OCI-LY3 (cell line): ENCODE measurements at regions not wholly inside any gene's neighbourhood (a gene's known extent, or its start where the extent isn't known, plus 50 kb on each side); places are given as distances from the start of the nearest gene placed in this dataset.

Source experiments
- H2AFZ ChIP-seq: fragments of 200-600, 300-600 bp; shearing (Covaris generic); 2 replicates; pipeline ENCODE4 v1.6.0; 2014; ENCODE audit warnings: antibody characterized with exemption, low read depth, low read length
- H3K27ac ChIP-seq: fragments of 200-600, 300-600 bp; sonication (generic); 2 replicates; pipeline ENCODE4 v1.5.1; 2014; ENCODE audit warnings: mild to moderate bottlenecking, low read length, moderate library complexity, mixed read lengths
- H3K27me3 ChIP-seq: fragments of 200-600, 300-600 bp; sonication (generic); 2 replicates; pipeline ENCODE4 v1.6.1; 2014; ENCODE audit warnings: low read depth, low read length, mixed read lengths
- H3K36me3 ChIP-seq: fragments of 200-600, 300-600 bp; sonication (generic); replicated peaks from 2 replicates; pipeline ENCODE3; 2014; ENCODE audit warnings: low read depth, low read length, mixed read lengths
- H3K4me1 ChIP-seq: fragments of 300-600, 200-600 bp; sonication (generic); 2 replicates; pipeline ENCODE4 v1.6.1; 2014; ENCODE audit warnings: low read length, mixed read lengths
- H3K4me2 ChIP-seq: fragments of 200-600, 300-600 bp; sonication (generic); 2 replicates; pipeline ENCODE4 v1.6.1; 2014; ENCODE audit warnings: low read length, mixed read lengths
- H3K4me3 ChIP-seq: fragments of 300-600, 200-600 bp; sonication (generic); 2 replicates; pipeline ENCODE4 v1.5.1; 2014; ENCODE audit warnings: antibody characterized with exemption, mild to moderate bottlenecking, low read length, moderate library complexity
- H3K79me2 ChIP-seq: fragments of 300-600, 200-600 bp; shearing (Covaris generic); 2 replicates; pipeline ENCODE4 v1.6.1; 2014; ENCODE audit warnings: mild to moderate bottlenecking, low read length, mixed read lengths
- H3K9ac ChIP-seq: fragments of 300-600, 200-600 bp; shearing (Covaris generic); 2 replicates; pipeline ENCODE4 v1.6.0; 2014; ENCODE audit warnings: mild to moderate bottlenecking, low read length, moderate library complexity
- H3K9me3 ChIP-seq: fragments of 200-600, 300-600 bp; shearing (Covaris generic); 2 replicates; pipeline ENCODE4 v1.6.1; 2014; ENCODE audit warnings: low read length, mixed read lengths; ENCODE audit not compliant: insufficient read depth
- H4K20me1 ChIP-seq: fragments of 200-600, 300-600 bp; sonication (generic); 2 replicates; pipeline ENCODE4 v1.6.1; 2016; ENCODE audit warnings: low read length, mixed read lengths; ENCODE audit not compliant: insufficient read depth
- CTCF ChIP-seq: fragments of 200-600, 300-600 bp; sonication (generic); IDR thresholded peaks from 2 replicates; pipeline ENCODE4 v1.5.1; 2014; ENCODE audit warnings: antibody characterized with exemption, low read length, low read depth
- EZH2phosphoT487 ChIP-seq: fragments of 200-600 bp; shearing (Covaris generic); IDR thresholded peaks from 2 replicates; pipeline ENCODE4 v1.6.1; 2018; ENCODE audit warnings: antibody characterized with exemption, mixed run types, low read depth

GRCh38 chr12:67533159-67533558, 115.4 kb upstream of the DYRK2 start:
- Histone ChIP-seq H3K4me3 (no peak overlapping the region), H3K79me2 (no peaks in the 10 kb centered on the region), H2AFZ (no peak overlapping the region), H3K27me3 (peaks cover 3% of the 10 kb centered on the region; the same call in 1 of the 2 replicates), H4K20me1 (no peaks in the 10 kb centered on the region), H3K36me3 (no peaks in the 10 kb centered on the region), H3K4me1 (peaks cover under 1% of the 10 kb centered on the region; the same call in 1 of the 2 replicates), H3K9me3 (no peaks in the 10 kb centered on the region), H3K27ac (no peak overlapping the region), H3K9ac (no peak overlapping the region), H3K4me2 (no peak overlapping the region)
- TF ChIP-seq EZH2phosphoT487: no peak
- TF ChIP-seq CTCF: no peak

DNA sequence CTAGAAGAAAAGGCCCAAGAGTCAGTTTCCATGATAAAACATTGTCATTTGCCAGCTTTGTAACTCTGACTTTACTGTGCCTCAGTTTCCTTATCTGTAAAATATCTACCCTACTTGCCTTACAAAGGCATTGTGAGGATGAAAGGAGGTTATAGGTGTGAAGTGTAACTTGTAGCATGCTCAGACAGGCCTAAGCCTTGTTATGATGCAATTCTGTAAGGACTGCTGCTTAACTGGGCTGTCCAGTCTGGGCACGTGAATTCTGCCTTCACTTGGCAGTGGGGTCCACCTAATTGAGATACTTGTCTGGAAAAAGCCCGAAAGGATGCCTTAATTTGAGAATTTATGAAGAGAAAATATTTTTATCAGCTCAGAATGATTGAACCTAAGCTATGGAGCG, 114.5 kb upstream of the DYRK2 start:
- H3K27ac ChIP-seq: no peak overlapping the region
- H3K4me2 ChIP-seq: no peak overlapping the region
- no peaks in the 10 kb centered on the region for H3K9me3 ChIP-seq
- H2AFZ ChIP-seq: no peak overlapping the region
- no peaks in the 10 kb centered on the region for H3K36me3 ChIP-seq
- no peak overlapping the region for H3K4me3 ChIP-seq
- no peak overlapping the region for H3K9ac ChIP-seq
- peaks cover 3% of the 10 kb centered on the region; the same call in 1 of the 2 replicates for H3K27me3 ChIP-seq
- no peaks in the 10 kb centered on the region for H3K4me1 ChIP-seq
- H4K20me1 ChIP-seq: no peaks in the 10 kb centered on the region
- no peaks in the 10 kb centered on the region for H3K79me2 ChIP-seq
- TF ChIP-seq CTCF (no peak), EZH2phosphoT487 (no peak)

GRCh38 chr12:67534681-67535080, 113.9 kb upstream of the DYRK2 start:
- no peak overlapping the region for H3K4me2 ChIP-seq
- no peaks in the 10 kb centered on the region for H4K20me1 ChIP-seq
- H3K4me1 ChIP-seq: no peaks in the 10 kb centered on the region
- H3K27me3 ChIP-seq: peaks cover 3% of the 10 kb centered on the region
- no peak overlapping the region for H2AFZ ChIP-seq
- H3K9ac ChIP-seq: no peak overlapping the region
- TF ChIP-seq CTCF (no peak), EZH2phosphoT487 (no peak)
- no peaks in the 10 kb centered on the region for H3K79me2 ChIP-seq
- H3K36me3 ChIP-seq: no peaks in the 10 kb centered on the region
- H3K4me3 ChIP-seq: no peak overlapping the region
- no peaks in the 10 kb centered on the region for H3K9me3 ChIP-seq
- H3K27ac ChIP-seq: no peak overlapping the region

DNA sequence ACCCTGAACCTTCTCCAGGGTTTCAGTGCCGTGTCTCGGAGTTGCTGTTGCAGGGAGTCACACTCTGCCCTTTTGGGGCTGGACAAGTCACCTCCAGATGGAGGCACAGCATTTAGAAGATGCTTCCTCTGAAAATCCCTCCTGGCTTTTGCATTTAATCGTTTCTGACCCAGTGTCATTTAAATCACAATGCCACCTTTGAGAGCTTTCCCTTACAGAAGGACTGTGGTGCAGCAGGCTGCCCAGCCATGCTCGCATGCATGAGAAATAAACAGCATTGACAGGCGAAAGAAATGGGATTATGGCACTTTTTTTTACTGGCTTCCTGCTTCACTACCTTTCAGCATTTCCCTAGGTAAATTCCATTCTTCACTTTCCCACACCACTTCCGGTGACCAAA, 113.4 kb upstream of the DYRK2 start:
- H4K20me1 ChIP-seq: no peaks in the 10 kb centered on the region
- H3K4me1 ChIP-seq: no peaks in the 10 kb centered on the region
- no peak overlapping the region for H3K4me2 ChIP-seq
- no peaks in the 10 kb centered on the region for H3K79me2 ChIP-seq
- TF ChIP-seq CTCF: no peak
- TF ChIP-seq EZH2phosphoT487: no peak
- H2AFZ ChIP-seq: no peak overlapping the region
- peaks cover 6% of the 10 kb centered on the region for H3K27me3 ChIP-seq
- no peaks in the 10 kb centered on the region for H3K9me3 ChIP-seq
- no peak overlapping the region for H3K4me3 ChIP-seq
- no peak overlapping the region for H3K27ac ChIP-seq
- no peaks in the 10 kb centered on the region for H3K36me3 ChIP-seq
- H3K9ac ChIP-seq: no peak overlapping the region
